ENCODE measurements at regions not wholly inside any gene's neighbourhood (a gene's known extent, or its start where the extent isn't known, plus 50 kb on each side); places are given as distances from the start of the nearest gene placed in this dataset.

- TF ChIP-seq, protein P1, sequence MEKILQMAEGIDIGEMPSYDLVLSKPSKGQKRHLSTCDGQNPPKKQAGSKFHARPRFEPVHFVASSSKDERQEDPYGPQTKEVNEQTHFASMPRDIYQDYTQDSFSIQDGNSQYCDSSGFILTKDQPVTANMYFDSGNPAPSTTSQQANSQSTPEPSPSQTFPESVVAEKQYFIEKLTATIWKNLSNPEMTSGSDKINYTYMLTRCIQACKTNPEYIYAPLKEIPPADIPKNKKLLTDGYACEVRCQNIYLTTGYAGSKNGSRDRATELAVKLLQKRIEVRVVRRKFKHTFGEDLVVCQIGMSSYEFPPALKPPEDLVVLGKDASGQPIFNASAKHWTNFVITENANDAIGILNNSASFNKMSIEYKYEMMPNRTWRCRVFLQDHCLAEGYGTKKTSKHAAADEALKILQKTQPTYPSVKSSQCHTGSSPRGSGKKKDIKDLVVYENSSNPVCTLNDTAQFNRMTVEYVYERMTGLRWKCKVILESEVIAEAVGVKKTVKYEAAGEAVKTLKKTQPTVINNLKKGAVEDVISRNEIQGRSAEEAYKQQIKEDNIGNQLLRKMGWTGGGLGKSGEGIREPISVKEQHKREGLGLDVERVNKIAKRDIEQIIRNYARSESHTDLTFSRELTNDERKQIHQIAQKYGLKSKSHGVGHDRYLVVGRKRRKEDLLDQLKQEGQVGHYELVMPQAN (IDR thresholded peaks at IDR 0.05; ENCODE audit: borderline replicate concordance) = no peak
- TF ChIP-seq ZKSCAN3 (CRISPR knock-in tag; IDR thresholded peaks at IDR 0.05) (no peak), SMARCC2 (IDR thresholded peaks at IDR 0.05; ENCODE audit: low read depth) (no peak), NFATC3 (IDR thresholded peaks at IDR 0.05) (no peak)
Observed at GRCh38 chr13:107347641-107348369, 779.9 kb upstream of the ARGLU1 start (continued).

DNA sequence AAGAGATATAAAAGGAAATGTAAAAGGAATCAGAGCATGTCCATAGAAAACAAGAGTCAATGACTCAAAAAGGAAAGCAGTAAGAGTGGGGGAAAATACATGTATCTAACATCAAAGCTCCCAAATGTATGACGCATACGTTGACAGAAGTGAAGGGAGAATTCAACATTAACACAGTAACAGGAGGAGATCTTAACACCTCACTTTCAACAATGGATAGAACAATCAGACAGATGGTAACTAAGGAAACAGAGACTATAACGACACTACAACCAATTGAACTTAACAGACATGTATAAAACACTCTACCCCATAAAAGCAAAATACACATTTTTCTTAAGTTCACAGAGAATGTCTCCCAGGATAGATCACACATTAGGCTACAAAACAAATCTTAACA lies 774.8 kb upstream of the ARGLU1 start:
- BruUV-seq (replicated peaks) = no TSS peak
- 0% methylated on average over 3 of the region's 3 CpGs for WGBS (ENCODE audit: insufficient coverage, low coverage, missing lambda C conversion rate)
- Histone ChIP-seq H3K9me1 (ENCODE audit: control insufficient read depth, insufficient read depth, low read length) (no peaks in the 10 kb centered on the region), H3K4me3 (no peak overlapping the region), H3K27me3 (ENCODE audit: control insufficient read depth in 2 of 2, insufficient read depth in 2 of 2, low read length in 2 of 2) (no peaks in the 10 kb centered on the region), H3K4me1 (replicated peaks in 1 of 2; ENCODE audit: control insufficient read depth in 2 of 2, insufficient read depth in 2 of 2, low read length in 2 of 2) (no peaks in the 10 kb centered on the region), H3K4me2 (ENCODE audit: insufficient read depth, low read length) (no peak overlapping the region), H3K9me3 (replicated peaks; ENCODE audit: control insufficient read depth, insufficient read depth, low read depth, low read length) (no peaks in the 10 kb centered on the region), H4K20me1 (replicated peaks; ENCODE audit: control insufficient read depth, insufficient read depth, low read length) (no peaks in the 10 kb centered on the region), H3K79me2 (ENCODE audit: control insufficient read depth, insufficient read depth, low read length) (no peaks in the 10 kb centered on the region), H3K9ac (ENCODE audit: insufficient read depth in 1 of 2, low read depth in 2 of 2, low read length in 2 of 2) (no peak overlapping the region), H3K36me3 (ENCODE audit: control insufficient read depth, insufficient read depth, low read length) (no peaks in the 10 kb centered on the region), H3K27ac (ENCODE audit: extremely low read depth, low read depth, low read length) (no peak overlapping the region), H2AFZ (ENCODE audit: low read depth, low read length) (no peak overlapping the region)
- FAIRE-seq (no peak), ATAC-seq (no peak), DNase-seq (ENCODE audit: extremely low read depth in 1 of 4, low spot score in 3 of 4) (no peak)
- CTCF ChIA-PET (ENCODE audit: low intra/inter-chr PET ratio) = no interaction called here
- POLR2A ChIA-PET = no interaction called here
- in situ Hi-C loops (cut with MboI) (no loop called here), intact Hi-C loops (cut with micrococcal nuclease) (no loop called here)
- no peak for TF ChIP-seq CHD1 (IDR thresholded peaks at IDR 0.05; ENCODE audit: low read length)
- TF ChIP-seq RBM39 (optimal IDR thresholded peaks at IDR 0.05; ENCODE audit: low read depth, low read length) = no peak
- TF ChIP-seq MEIS2 (IDR thresholded peaks at IDR 0.05; ENCODE audit: partially characterized antibody) = no peak
- TF ChIP-seq ZNF347 (CRISPR knock-in tag; IDR thresholded peaks at IDR 0.05; ENCODE audit: low read depth) = no peak
- TF ChIP-seq, protein P2, sequence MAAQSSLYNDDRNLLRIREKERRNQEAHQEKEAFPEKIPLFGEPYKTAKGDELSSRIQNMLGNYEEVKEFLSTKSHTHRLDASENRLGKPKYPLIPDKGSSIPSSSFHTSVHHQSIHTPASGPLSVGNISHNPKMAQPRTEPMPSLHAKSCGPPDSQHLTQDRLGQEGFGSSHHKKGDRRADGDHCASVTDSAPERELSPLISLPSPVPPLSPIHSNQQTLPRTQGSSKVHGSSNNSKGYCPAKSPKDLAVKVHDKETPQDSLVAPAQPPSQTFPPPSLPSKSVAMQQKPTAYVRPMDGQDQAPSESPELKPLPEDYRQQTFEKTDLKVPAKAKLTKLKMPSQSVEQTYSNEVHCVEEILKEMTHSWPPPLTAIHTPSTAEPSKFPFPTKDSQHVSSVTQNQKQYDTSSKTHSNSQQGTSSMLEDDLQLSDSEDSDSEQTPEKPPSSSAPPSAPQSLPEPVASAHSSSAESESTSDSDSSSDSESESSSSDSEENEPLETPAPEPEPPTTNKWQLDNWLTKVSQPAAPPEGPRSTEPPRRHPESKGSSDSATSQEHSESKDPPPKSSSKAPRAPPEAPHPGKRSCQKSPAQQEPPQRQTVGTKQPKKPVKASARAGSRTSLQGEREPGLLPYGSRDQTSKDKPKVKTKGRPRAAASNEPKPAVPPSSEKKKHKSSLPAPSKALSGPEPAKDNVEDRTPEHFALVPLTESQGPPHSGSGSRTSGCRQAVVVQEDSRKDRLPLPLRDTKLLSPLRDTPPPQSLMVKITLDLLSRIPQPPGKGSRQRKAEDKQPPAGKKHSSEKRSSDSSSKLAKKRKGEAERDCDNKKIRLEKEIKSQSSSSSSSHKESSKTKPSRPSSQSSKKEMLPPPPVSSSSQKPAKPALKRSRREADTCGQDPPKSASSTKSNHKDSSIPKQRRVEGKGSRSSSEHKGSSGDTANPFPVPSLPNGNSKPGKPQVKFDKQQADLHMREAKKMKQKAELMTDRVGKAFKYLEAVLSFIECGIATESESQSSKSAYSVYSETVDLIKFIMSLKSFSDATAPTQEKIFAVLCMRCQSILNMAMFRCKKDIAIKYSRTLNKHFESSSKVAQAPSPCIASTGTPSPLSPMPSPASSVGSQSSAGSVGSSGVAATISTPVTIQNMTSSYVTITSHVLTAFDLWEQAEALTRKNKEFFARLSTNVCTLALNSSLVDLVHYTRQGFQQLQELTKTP (IDR thresholded peaks at IDR 0.05; ENCODE audit: low read depth in 1 of 2, partially characterized antibody in 2 of 2) = no peak
- TF ChIP-seq TAF1 (IDR thresholded peaks at IDR 0.05; ENCODE audit: control insufficient read depth, extremely low read depth, insufficient read depth, low read length, severe bottlenecking) = no peak
- no peak for TF ChIP-seq POLR2AphosphoS2 (IDR thresholded peaks at IDR 0.05; ENCODE audit: low read length)
- TF ChIP-seq RBFOX2 (IDR thresholded peaks at IDR 0.05; ENCODE audit: low read depth, low read length) = no peak
- TF ChIP-seq BCOR (IDR thresholded peaks at IDR 0.05) = no peak
- TF ChIP-seq RFX1 (IDR thresholded peaks at IDR 0.05) = no peak

Data from K562 (cell line).